HG03354 (cell line): ENCODE measurements at regions not wholly inside any gene's neighbourhood (a gene's known extent, or its start where the extent isn't known, plus 50 kb on each side); places are given as distances from the start of the nearest gene placed in this dataset.

Experiments
- ATAC-seq: cut with Tn5 transposase; IDR thresholded peaks from one replicate; pipeline ENCODE4 v1.9.1; 2021; ENCODE audit warnings: mild to moderate bottlenecking; ENCODE audit not compliant: unreplicated experiment, poor library complexity, severe bottlenecking

DNA sequence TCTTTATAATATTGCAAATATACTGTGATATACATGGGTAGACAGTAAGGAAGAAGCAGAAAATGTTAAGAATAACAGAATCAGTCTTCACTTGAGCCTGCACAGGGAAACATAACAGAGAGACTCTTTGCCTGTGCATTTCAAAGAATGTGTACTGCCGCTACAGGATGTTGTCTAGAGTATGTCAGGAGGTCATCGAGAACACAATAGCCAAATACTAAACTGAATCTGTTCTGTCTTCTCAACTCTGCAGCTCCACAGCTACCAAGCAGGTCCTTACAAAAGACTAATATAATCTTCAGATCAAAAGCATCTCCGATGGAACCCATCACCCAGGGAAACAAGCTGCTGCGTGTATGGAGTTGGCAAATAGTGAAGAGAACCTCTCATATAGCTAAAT is 471.5 kb downstream of the PCDH10 start:
- ATAC-seq: no peak

DNA sequence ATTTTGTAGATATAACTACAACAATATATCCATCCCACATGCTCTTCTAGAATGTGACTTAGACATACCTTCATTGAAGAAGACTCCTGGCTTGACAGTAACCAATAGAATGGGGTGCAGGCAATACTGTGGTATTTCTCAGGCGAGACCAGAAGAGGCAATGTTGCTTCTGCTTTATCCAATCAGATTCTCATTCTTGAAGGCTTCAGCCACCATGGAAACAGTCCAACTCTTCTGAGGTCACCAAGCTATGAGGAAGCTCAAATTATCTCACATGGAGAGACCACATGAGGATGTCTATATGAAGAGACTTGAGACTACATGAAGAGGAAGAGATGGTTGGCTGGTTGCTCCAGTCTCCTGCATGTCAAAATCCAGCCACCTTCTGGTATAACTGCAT is 469.9 kb downstream of the PCDH10 start:
- ATAC-seq: no peak

DNA sequence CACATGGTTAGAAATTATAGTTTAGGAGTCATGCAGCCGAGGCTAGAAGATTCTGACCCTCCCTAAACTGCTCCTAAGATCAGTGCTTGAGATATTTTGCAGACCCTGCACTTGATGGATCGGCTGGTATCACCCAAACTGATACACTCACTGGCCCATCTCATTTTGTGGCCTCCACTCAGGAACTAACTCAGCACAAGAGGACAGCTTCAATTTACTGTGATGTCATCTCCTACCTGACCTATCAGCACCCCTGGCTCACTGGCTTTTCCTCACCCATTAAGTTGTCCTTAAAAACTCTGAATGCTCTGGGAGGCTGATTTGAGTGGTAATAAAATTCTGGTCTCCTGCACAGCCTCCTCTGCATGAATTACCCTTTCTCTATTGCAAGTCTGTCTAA is 450.9 kb downstream of the PCDH10 start:
- ATAC-seq: no peak

GRCh38 chr4:133598779-133599178 is 449.7 kb downstream of the PCDH10 start:
- no peak for ATAC-seq

GRCh38 chr4:133597251-133597650 is 448.2 kb downstream of the PCDH10 start:
- no peak for ATAC-seq

DNA sequence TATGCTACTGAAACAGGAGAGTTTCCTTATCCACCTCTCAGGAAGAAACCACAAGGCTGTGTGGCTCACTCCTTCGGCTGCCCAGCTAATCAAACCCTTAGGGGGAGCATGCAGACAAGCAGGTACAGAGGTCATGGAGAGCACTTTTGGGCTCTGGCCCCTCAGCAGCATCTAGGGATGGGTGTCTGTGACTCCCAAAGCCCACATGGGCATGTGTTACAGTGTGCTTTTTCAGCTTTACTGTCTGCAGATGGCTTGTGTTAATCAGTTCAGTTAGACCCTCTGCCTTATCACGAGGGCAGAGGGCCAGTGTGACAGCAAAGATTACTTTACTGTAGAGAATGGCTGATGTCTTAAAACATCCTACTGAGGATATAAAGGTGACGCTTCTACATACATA is 447.4 kb downstream of the PCDH10 start:
- no peak for ATAC-seq

DNA sequence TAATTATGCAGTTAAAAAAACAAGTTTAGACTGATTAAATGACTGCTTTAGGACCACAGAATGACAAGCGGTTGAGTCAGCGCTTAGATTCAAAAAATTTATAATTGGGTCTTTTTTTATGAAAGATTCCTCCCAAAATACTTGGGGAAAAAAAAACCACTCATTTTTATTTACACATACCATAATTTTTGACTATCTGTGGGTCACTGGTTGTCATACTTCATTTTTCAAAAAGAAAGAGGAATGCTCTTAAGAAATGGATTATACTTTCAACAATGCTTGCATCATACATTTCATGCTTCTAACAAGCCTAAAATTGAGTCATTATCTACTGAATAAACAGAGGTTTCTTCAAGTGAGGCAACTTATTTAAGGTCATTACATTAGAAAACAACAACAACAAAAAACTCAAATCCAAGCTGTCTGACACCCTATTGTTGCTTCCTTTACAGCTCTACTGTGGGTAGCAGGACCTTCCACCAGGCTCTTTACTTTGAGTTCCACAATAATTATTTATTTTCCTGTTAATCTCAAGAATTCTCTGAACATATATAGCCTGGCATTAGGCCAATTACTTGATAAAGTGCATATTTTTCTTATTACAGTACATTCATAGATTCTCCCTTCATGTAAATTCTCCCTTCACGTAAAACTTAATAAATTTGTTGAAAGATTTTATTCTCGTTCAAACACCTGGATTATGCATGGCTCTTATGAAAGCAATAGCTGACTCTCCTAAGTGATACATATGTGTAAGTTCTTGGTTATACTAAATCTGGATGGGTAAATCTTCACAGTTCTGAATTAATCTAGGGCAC is 445.5 kb downstream of the PCDH10 start:
- no peak for ATAC-seq

GRCh38 chr4:133593764-133594163 is 444.7 kb downstream of the PCDH10 start:
- no peak for ATAC-seq

DNA sequence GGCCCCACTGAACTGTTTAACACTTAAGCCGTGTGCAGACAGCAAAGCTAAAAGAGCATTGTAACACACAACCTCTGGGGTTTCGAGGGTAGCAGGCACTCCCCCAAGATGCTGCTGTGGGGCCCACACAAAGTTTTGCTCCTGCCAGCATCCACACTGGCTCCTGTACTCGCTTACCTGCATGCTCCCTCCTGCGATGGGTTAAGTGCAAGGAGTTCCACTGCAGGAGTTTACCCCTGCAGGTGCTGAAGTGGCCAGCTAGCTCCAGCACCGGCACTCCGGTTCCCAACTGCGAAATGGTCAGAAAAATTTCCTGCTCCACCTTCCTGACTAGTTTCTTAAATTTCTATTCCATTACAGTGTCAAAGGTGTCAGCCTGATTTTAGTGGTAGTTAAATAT is 443.5 kb downstream of the PCDH10 start:
- no peak for ATAC-seq

DNA sequence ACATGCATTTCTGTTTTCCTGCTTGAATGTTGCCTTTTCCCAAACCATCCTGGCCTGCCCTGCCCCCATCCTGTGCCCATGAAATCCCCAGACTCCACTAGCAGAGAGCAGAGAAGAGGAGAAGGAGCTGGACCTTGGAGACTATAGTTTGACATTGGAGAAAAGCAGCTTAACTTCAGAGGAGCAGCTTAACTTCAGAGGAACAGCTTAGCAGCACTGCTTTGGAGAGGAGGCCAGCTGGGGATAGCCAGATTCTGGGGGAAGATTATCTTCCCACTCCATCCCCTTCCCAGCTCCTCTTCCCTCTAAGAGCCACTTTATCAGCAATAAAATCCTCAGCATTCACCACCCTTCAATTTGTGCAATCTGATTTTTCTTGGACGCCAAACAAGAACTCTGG is 443.0 kb downstream of the PCDH10 start:
- no peak for ATAC-seq

- no peak for ATAC-seq
These were observed 439.2 kb downstream of the PCDH10 start for GRCh38 chr4:133588306-133588705.

GRCh38 chr4:133585323-133585722 is 436.2 kb downstream of the PCDH10 start:
- no peak for ATAC-seq

DNA sequence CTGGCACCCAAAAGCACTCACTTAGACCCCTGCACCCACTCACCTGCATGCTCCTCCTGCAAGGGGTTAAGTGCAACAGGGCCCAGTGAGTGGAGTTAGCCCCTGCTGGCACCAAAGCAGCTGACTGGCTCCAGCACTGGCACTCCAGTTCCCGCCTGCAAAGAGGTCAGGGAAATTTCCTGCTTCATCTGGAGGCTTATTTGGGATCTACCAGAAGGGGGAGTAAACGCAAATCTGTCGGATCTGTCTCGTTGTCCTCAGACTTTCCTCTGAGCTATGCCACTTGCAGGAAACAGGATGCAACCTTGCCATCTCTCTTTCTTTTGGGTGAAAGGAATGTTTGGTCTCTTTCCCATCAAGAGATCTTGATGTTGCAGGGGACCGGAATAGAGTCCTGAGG is 435.6 kb downstream of the PCDH10 start:
- no peak for ATAC-seq

DNA sequence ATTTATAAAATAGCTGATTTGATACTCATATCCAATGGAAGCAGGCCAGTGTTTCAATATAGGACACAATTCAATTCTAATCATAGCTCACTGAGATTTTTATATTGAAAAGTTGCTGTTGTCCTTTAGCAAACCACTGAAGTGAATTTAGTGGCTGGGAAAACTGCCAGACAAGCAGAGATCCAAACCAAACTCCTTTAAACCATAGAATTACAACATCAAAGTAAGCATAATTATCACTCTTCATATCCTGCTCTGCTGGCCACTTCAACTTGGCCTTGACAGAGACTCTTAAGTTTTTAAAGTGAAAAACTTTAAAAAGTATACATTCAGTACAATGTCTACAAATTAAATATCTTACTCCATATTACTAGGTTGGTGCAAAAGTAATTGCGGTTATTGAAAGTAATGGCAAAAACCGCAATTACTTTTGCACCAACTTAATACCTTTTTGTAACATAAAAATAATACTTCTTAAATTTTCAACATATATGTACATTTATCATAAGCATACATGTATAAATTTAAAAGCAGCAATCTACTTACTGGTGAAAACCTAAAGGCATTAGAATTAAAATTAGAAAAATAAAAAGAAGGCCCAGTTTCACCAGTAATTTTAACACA is 433.0 kb downstream of the PCDH10 start:
- ATAC-seq: no peak

DNA sequence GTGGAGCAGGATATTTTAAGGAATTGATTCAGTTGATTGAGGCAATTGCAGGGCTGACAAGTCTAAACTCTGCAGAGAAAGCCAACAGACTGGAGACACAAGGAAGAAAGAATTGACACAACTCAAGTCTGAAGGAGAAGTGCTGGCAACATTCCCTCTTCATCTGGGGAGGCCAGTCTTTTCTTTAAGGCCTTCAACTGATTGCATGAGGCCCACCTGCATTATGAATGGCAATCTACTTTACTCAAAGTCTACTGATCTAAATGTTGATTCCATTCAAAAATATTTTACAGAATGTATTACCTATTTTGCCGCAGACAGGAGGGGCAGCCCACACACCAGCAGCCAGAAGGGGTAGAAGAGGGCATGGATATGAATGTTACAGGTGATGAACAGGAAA is 425.2 kb downstream of the PCDH10 start:
- ATAC-seq: no peak

GRCh38 chr4:133565379-133565778 is 416.3 kb downstream of the PCDH10 start:
- ATAC-seq: no peak

- ATAC-seq: no peak
These were observed 410.9 kb downstream of the PCDH10 start for GRCh38 chr4:133559987-133560386.

DNA sequence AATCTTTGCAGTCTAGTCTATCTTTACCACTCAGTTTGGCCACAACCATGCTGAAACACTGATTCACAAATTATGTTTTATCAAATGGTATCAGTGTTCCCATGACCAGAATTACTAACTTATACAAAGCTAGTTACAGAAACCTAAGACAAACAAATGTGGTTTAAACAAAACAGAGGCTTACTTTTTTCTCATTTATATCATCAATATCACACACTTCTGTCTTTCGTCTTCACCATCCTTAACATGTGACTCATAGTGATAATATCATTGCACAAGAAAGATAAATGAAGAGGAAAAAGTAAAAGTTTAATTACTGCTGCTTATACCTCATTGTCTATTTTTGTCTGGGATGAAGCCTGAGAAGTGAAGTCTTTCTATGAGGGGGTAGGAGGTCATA is 406.6 kb downstream of the PCDH10 start:
- ATAC-seq: no peak

- ATAC-seq: no peak
These were observed 401.3 kb downstream of the PCDH10 start for GRCh38 chr4:133550436-133550835.

- ATAC-seq: no peak
These were observed 395.0 kb downstream of the PCDH10 start for GRCh38 chr4:133544097-133544496.

- ATAC-seq: no peak
These were observed 388.7 kb downstream of the PCDH10 start for GRCh38 chr4:133537780-133538281.
